Right lobe of liver (tissue), 4 donors: ENCODE measurements at regions not wholly inside any gene's neighbourhood (a gene's known extent, or its start where the extent isn't known, plus 50 kb on each side); places are given as distances from the start of the nearest gene placed in this dataset.

Experiments used
- POLR2A ChIP-seq: fragments of 450-650 bp; IDR thresholded peaks from one replicate; pipeline ENCODE4 v1.6.1; 2017; ENCODE audit warnings: antibody characterized with exemption, mild to moderate bottlenecking
- TF ChIP-seq, protein P1 (sequence below), 4 donors: fragments of 200-600 bp in 3 of 4; fragments of 450-650 bp in 1 of 4; IDR thresholded peaks; one replicate each; pipeline versions ENCODE4 v1.5.1 to v1.8.0; 2016 to 2022; ENCODE audit warnings: antibody characterized with exemption in 4 of 4, mild to moderate bottlenecking in 2 of 4
- donor health status: DM: no; HTN: no; CAD: no.
- donor health status: DM: no; HTN: no; CAD: no.
- donor health status: DM: no; HTN: yes; CAD: no.

GRCh38 chr2:221235941-221236340, 336.2 kb downstream of the EPHA4 start:
- TF ChIP-seq, protein P1, sequence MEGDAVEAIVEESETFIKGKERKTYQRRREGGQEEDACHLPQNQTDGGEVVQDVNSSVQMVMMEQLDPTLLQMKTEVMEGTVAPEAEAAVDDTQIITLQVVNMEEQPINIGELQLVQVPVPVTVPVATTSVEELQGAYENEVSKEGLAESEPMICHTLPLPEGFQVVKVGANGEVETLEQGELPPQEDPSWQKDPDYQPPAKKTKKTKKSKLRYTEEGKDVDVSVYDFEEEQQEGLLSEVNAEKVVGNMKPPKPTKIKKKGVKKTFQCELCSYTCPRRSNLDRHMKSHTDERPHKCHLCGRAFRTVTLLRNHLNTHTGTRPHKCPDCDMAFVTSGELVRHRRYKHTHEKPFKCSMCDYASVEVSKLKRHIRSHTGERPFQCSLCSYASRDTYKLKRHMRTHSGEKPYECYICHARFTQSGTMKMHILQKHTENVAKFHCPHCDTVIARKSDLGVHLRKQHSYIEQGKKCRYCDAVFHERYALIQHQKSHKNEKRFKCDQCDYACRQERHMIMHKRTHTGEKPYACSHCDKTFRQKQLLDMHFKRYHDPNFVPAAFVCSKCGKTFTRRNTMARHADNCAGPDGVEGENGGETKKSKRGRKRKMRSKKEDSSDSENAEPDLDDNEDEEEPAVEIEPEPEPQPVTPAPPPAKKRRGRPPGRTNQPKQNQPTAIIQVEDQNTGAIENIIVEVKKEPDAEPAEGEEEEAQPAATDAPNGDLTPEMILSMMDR (IDR thresholded peaks at IDR 0.05): no peak
- TF ChIP-seq POLR2A: no peak
